ENCODE measurements at regions not wholly inside any gene's neighbourhood (a gene's known extent, or its start where the extent isn't known, plus 50 kb on each side); places are given as distances from the start of the nearest gene placed in this dataset.
"Not testable (repeated sequence)": the region's sequence is repeated elsewhere in the genome, so short reads cannot be mapped to it uniquely, and the experiment has no call there.

- Mint-ChIP-seq H3K27ac (ENCODE audit: unreplicated experiment) (no peak overlapping the region), H3K9me3 (ENCODE audit: low read depth) (peaks cover 2% of the 10 kb centered on the region), H3K4me1 (ENCODE audit: low read depth) (no peaks in the 10 kb centered on the region), H3K27me3 (ENCODE audit: low read depth) (no peaks in the 10 kb centered on the region), H3K4me3 (ENCODE audit: unreplicated experiment) (no peak overlapping the region), H3K36me3 (ENCODE audit: low read depth) (no peaks in the 10 kb centered on the region)
- no peak for DNase-seq (ENCODE audit: low spot score)
- no peak for TF ChIP-seq CTCF (IDR thresholded peaks at IDR 0.05)
These were observed 713.6 kb downstream of the PLCL1 start for GRCh38 chr2:198517976-198518375.

GRCh38 chr2:198508610-198509009, 704.2 kb downstream of the PLCL1 start:
- H3K27ac Mint-ChIP-seq (ENCODE audit: unreplicated experiment); H3K4me3 Mint-ChIP-seq (ENCODE audit: unreplicated experiment); H3K27me3 Mint-ChIP-seq (ENCODE audit: low read depth); H3K9me3 Mint-ChIP-seq (ENCODE audit: low read depth); H3K36me3 Mint-ChIP-seq (ENCODE audit: low read depth); H3K4me1 Mint-ChIP-seq (ENCODE audit: low read depth); DNase-seq (ENCODE audit: low spot score): not testable (repeated sequence)

GRCh38 chr2:198499539-198499938, 695.1 kb downstream of the PLCL1 start:
- H3K27me3 Mint-ChIP-seq (ENCODE audit: low read depth), result peaks cover 15% of the 10 kb centered on the region
- peaks cover 3% of the 10 kb centered on the region for H3K4me1 Mint-ChIP-seq (ENCODE audit: low read depth)
- no peaks in the 10 kb centered on the region for H3K36me3 Mint-ChIP-seq (ENCODE audit: low read depth)
- no peak for DNase-seq (ENCODE audit: low spot score)
- H3K4me3 Mint-ChIP-seq (ENCODE audit: unreplicated experiment), result no peak overlapping the region
- no peak overlapping the region for H3K27ac Mint-ChIP-seq (ENCODE audit: unreplicated experiment)
- no peak for TF ChIP-seq CTCF (IDR thresholded peaks at IDR 0.05)
- H3K9me3 Mint-ChIP-seq (ENCODE audit: low read depth), result no peaks in the 10 kb centered on the region

GRCh38 chr2:198498516-198498915, 694.1 kb downstream of the PLCL1 start:
- H3K36me3 Mint-ChIP-seq (ENCODE audit: low read depth), result no peaks in the 10 kb centered on the region
- peaks cover 15% of the 10 kb centered on the region for H3K27me3 Mint-ChIP-seq (ENCODE audit: low read depth)
- no peak for TF ChIP-seq CTCF (IDR thresholded peaks at IDR 0.05)
- no peak for DNase-seq (ENCODE audit: low spot score)
- peaks cover 3% of the 10 kb centered on the region for H3K4me1 Mint-ChIP-seq (ENCODE audit: low read depth)
- no peak overlapping the region for H3K27ac Mint-ChIP-seq (ENCODE audit: unreplicated experiment)
- H3K4me3 Mint-ChIP-seq (ENCODE audit: unreplicated experiment), result no peak overlapping the region
- no peaks in the 10 kb centered on the region for H3K9me3 Mint-ChIP-seq (ENCODE audit: low read depth)

- TF ChIP-seq CTCF (IDR thresholded peaks at IDR 0.05), result no peak
- peaks cover 15% of the 10 kb centered on the region for H3K27me3 Mint-ChIP-seq (ENCODE audit: low read depth)
- no peak overlapping the region for H3K4me3 Mint-ChIP-seq (ENCODE audit: unreplicated experiment)
- H3K36me3 Mint-ChIP-seq (ENCODE audit: low read depth), result no peaks in the 10 kb centered on the region
- no peaks in the 10 kb centered on the region for H3K9me3 Mint-ChIP-seq (ENCODE audit: low read depth)
- H3K4me1 Mint-ChIP-seq (ENCODE audit: low read depth), result peaks cover 3% of the 10 kb centered on the region
- DNase-seq (ENCODE audit: low spot score), result no peak
- no peak overlapping the region for H3K27ac Mint-ChIP-seq (ENCODE audit: unreplicated experiment)
These were observed 693.7 kb downstream of the PLCL1 start for GRCh38 chr2:198498048-198498447.

- Mint-ChIP-seq H3K27ac (ENCODE audit: unreplicated experiment) (no peak overlapping the region), H3K4me1 (ENCODE audit: low read depth) (peaks cover 3% of the 10 kb centered on the region), H3K9me3 (ENCODE audit: low read depth) (no peaks in the 10 kb centered on the region), H3K4me3 (ENCODE audit: unreplicated experiment) (no peak overlapping the region), H3K27me3 (ENCODE audit: low read depth) (peaks cover 19% of the 10 kb centered on the region), H3K36me3 (ENCODE audit: low read depth) (no peaks in the 10 kb centered on the region)
- TF ChIP-seq CTCF (IDR thresholded peaks at IDR 0.05), result no peak
- no peak for DNase-seq (ENCODE audit: low spot score)
These were observed 690.5 kb downstream of the PLCL1 start for GRCh38 chr2:198494931-198495330.

Measured in chondrocyte (in vitro differentiated cells).